Loucy (cell line): ENCODE measurements at regions not wholly inside any gene's neighbourhood (a gene's known extent, or its start where the extent isn't known, plus 50 kb on each side); places are given as distances from the start of the nearest gene placed in this dataset.

ENCODE experiments used
- H2AFZ ChIP-seq: fragments of 200-600 bp; sonication (generic); 2 replicates; pipeline ENCODE4 v1.6.0; 2016; ENCODE audit warnings: antibody characterized with exemption, mild to moderate bottlenecking, low read length, moderate library complexity
- H3F3A ChIP-seq: fragments of 200-600 bp; 2 replicates; pipeline ENCODE4 v1.6.0; 2016; ENCODE audit warnings: antibody characterized with exemption, low read depth, mild to moderate bottlenecking
- H3K27me3 ChIP-seq: fragments of 200-600 bp; sonication (generic); 2 replicates; pipeline ENCODE4 v1.6.1; 2014; ENCODE audit warnings: low read length, mild to moderate bottlenecking; ENCODE audit not compliant: insufficient read depth, poor library complexity, severe bottlenecking
- H3K36me3 ChIP-seq: fragments of 200-600 bp; sonication (generic); 2 replicates; pipeline ENCODE4 v1.6.1; 2016; ENCODE audit warnings: low read length; ENCODE audit not compliant: insufficient read depth
- H3K4me1 ChIP-seq: fragments of 200-600 bp; sonication (generic); 2 replicates; pipeline ENCODE4 v1.5.1; 2014; ENCODE audit warnings: low read length, mild to moderate bottlenecking; ENCODE audit not compliant: insufficient read depth, poor library complexity, severe bottlenecking
- H3K4me2 ChIP-seq: fragments of 200-600 bp; sonication (generic); 2 replicates; pipeline ENCODE4 v1.6.0; 2014; ENCODE audit warnings: antibody characterized with exemption, low read length, low read depth, mild to moderate bottlenecking; ENCODE audit not compliant: poor library complexity, severe bottlenecking
- H3K4me3 ChIP-seq: fragments of 200-600 bp; sonication (generic); 2 replicates; pipeline ENCODE4 v1.5.1; 2014; ENCODE audit warnings: low read length, mild to moderate bottlenecking, mixed read lengths; ENCODE audit not compliant: poor library complexity, severe bottlenecking
- H3K79me2 ChIP-seq: fragments of 200-600 bp; sonication (generic); 2 replicates; pipeline ENCODE4 v1.6.1; 2014; ENCODE audit warnings: low read length; ENCODE audit not compliant: insufficient read depth
- H3K9ac ChIP-seq: fragments of 200-600 bp; sonication (generic); 2 replicates; pipeline ENCODE4 v1.6.0; 2014; ENCODE audit warnings: mild to moderate bottlenecking, low read depth, low read length, moderate library complexity; ENCODE audit not compliant: poor library complexity, severe bottlenecking
- H3K9me2 ChIP-seq: fragments of 200-600 bp; sonication (generic); replicated peaks from 2 replicates; pipeline ENCODE4 v1.6.1; 2016; ENCODE audit warnings: low read depth, low read length, mixed read lengths
- H3K9me3 ChIP-seq: fragments of 200-600 bp; sonication (generic); 2 replicates; pipeline ENCODE4 v1.6.1; 2014; ENCODE audit warnings: mild to moderate bottlenecking, antibody characterized with exemption, low read length, low read depth; ENCODE audit not compliant: insufficient read depth
- H4K20me1 ChIP-seq: fragments of 200-600 bp; sonication (generic); 2 replicates; pipeline ENCODE4 v1.6.0; 2014; ENCODE audit warnings: antibody characterized with exemption, low read length, mild to moderate bottlenecking; ENCODE audit not compliant: insufficient read depth, poor library complexity, severe bottlenecking
- CTCF ChIP-seq: fragments of 200-600 bp; sonication (generic); conservative IDR thresholded peaks from 2 replicates; pipeline ENCODE4 v1.5.1; 2014; ENCODE audit warnings: mild to moderate bottlenecking, antibody characterized with exemption, low read length
- EZH2phosphoT487 ChIP-seq: fragments of 200-600 bp; IDR thresholded peaks from 2 replicates; pipeline ENCODE4 v1.6.1; 2018; ENCODE audit warnings: antibody characterized with exemption, mild to moderate bottlenecking, moderate library complexity, borderline replicate concordance

GRCh38 chr22:27220339-27220738 lies 563.0 kb downstream of the MIAT start:
- Histone ChIP-seq H3K4me3 (no peak overlapping the region), H3F3A (no peaks in the 10 kb centered on the region), H4K20me1 (no peaks in the 10 kb centered on the region), H3K4me2 (no peak overlapping the region), H3K4me1 (no peaks in the 10 kb centered on the region), H2AFZ (no peak overlapping the region), H3K36me3 (no peaks in the 10 kb centered on the region), H3K79me2 (no peaks in the 10 kb centered on the region), H3K27me3 (no peaks in the 10 kb centered on the region), H3K9me3 (0 out of 2 replicates have a peak, but pooled peaks cover 2% of the 10 kb centered on the region), H3K9me2 (no peaks in the 10 kb centered on the region), H3K9ac (no peak overlapping the region)
- TF ChIP-seq CTCF (no peak), EZH2phosphoT487 (no peak)

- Histone ChIP-seq H3K27me3 (no peaks in the 10 kb centered on the region), H3F3A (no peaks in the 10 kb centered on the region), H3K79me2 (no peaks in the 10 kb centered on the region)
Measured at GRCh38 chr22:27222178-27222577, 564.8 kb downstream of the MIAT start.

GRCh38 chr22:27223317-27224177 lies 566.2 kb downstream of the MIAT start:
- H3K4me2 ChIP-seq: no peak overlapping the region
- no peaks in the 10 kb centered on the region for H3K36me3 ChIP-seq
- no peaks in the 10 kb centered on the region for H3K9me2 ChIP-seq
- H3K27me3 ChIP-seq: no peaks in the 10 kb centered on the region
- H3K9me3 ChIP-seq: no peaks in the 10 kb centered on the region
- no peaks in the 10 kb centered on the region for H3K4me1 ChIP-seq
- TF ChIP-seq EZH2phosphoT487 (no peak), CTCF (no peak)
- no peak overlapping the region for H3K9ac ChIP-seq
- no peaks in the 10 kb centered on the region for H4K20me1 ChIP-seq
- H3K79me2 ChIP-seq: no peaks in the 10 kb centered on the region
- H3F3A ChIP-seq: no peaks in the 10 kb centered on the region
- H3K4me3 ChIP-seq: no peak overlapping the region
- H2AFZ ChIP-seq: no peak overlapping the region

More at GRCh38 chr22:27222178-27222577, 564.8 kb downstream of the MIAT start:
- no peaks in the 10 kb centered on the region for H3K36me3 ChIP-seq
- no peak overlapping the region for H2AFZ ChIP-seq
- TF ChIP-seq EZH2phosphoT487: no peak
- no peak overlapping the region for H3K4me3 ChIP-seq
- H3K4me1 ChIP-seq: no peaks in the 10 kb centered on the region
- H3K9me3 ChIP-seq: 0 out of 2 replicates have a peak, but pooled peaks cover 2% of the 10 kb centered on the region
- H4K20me1 ChIP-seq: no peaks in the 10 kb centered on the region
- H3K9ac ChIP-seq: no peak overlapping the region
- H3K4me2 ChIP-seq: no peak overlapping the region
- no peaks in the 10 kb centered on the region for H3K9me2 ChIP-seq
